ENCODE measurements at regions not wholly inside any gene's neighbourhood (a gene's known extent, or its start where the extent isn't known, plus 50 kb on each side); places are given as distances from the start of the nearest gene placed in this dataset.

GRCh38 chr13:73262862-73263627, 204.2 kb downstream of the KLF5 start:
- DNase-seq (ENCODE audit: low read depth in 2 of 2), result no peak

DNA sequence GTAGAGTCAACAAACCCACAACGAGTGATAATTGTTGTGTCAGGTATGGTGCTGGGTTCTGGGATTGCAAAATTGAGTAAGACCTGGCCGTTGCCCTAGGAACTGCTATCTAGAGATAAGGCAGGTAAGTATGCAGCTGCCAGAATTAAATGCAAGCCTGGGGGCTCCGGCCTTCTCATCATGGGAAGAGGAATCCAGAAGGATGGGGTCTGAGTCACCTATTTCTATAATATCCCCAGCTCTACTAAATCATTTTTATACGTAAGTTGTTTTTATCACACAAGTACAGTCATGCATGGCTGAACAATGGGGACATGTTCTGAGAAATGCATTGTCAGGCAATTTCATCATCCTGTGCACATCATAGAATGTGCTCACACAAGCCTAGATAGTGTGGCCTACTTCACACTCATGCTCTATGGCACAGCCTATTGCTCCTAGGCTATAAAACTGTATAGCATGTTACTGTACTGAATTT, 203.0 kb downstream of the KLF5 start:
- DNase-seq (ENCODE audit: low read depth in 2 of 2), result no peak

DNA sequence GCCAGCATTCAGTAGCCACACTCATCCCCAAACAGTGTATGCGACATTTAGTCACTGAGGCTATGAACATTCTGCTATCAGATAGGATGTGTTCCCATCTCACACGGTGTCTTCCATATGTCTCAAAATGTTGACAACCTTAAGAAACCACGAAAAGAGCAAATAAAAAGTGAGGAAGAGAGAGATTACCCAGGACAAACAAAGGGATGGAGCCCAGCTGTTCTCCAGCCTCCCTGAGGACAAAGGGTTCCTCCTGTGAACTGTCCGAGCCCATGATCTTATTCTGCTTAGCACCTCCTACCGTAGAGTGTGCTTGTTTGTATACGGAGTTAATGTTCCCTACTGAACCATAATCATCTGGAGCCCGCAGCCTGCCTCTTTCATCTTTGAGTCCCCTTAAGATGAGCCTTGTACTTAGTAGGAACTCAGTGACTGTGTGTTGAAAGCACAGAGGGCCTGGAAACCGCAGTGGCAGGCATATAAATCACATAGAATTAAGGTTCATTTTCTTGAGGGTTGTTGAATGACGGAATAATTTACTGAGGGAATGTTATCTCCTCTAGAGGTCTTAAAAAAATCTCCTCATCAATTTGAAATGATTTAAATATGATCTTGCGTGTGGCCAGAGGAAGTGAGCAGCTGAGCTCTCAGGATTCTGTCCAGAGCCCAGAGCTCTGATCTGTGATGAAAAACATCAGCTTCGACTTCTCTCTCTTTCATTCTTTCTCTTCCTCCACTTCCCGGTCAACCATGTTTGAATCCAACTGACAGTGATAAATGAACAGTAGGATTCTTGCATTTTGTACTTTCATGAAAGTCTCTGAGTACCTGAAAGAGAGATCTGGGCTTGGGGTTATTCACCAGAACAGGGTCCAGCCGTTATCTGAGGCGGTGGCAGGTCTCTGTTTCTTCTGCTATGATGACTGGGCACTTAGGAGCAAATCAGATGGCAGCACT, 200.5 kb downstream of the KLF5 start:
- DNase-seq (ENCODE audit: low read depth in 2 of 2), result no peak

GRCh38 chr13:73258406-73258805, 199.6 kb downstream of the KLF5 start:
- DNase-seq (ENCODE audit: low read depth in 2 of 2), result no peak

DNA sequence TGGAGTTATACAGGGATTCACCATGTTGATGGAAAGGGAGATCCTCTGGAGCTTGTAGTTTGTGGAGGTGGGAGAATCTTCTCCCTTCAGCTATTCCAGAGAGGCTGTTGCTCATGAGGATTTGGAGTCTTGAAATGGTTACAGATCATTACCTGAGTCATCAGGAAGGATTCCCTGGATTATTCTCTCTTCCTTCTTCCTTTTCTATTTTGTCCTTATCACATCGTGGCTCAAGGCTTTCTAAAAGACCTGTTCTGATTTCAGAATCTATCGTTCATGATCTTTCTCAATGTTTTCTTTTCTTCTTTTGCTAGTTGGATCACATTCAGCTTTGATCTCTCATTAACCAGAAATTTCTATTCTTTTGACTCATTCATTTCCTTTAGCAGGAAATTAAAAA, 196.0 kb downstream of the KLF5 start:
- no peak for DNase-seq (ENCODE audit: low read depth in 2 of 2)

DNA sequence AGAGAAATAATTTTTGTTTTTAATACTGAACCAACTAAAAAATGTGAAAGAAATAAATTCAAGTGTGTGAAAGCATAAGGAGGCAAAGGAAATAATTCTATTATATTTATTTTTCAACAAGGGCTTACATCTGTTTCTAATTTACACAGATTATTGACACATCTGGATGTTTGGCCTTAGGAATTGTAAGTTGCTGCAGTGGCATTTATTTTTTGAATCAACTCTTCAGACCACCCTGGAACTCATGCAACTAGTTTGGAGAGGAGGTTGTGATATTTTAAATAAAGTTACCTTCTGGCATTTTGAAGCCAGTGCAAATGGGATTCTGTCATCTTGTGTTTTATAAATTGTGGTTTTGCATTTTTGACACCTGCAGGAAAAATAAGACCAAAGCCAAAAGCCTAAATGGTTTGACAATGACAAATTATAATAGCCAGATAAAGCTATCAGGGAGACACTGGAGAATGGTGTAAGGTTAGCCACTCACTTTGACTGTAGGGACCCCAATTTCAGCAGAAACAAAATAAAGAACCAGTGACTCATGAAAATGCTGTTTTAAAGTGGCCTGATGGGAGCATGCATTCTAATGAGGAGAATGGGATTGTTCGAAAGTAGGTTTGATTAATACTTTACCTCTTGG, 192.9 kb downstream of the KLF5 start:
- no peak for DNase-seq (ENCODE audit: low read depth in 2 of 2)

DNA sequence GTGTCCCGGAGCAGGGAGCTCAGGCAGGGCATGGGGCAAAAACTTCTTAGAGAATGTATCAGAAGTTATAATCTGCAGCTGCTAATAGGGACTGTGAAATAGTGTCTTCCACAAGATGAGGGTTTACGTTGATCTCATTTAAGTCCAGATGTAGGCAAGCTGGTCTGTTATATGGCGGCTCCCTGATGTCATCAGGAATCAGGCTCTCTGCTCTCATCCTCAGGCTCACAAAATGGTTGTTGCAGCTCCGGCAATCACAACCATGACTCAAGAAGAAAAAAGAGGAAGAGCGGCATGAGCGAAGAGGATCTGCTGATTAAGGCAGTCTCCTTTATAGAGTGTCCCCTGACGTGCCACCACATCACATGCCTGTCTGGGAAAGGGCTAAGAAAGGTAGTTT, 191.3 kb downstream of the KLF5 start:
- no peak for DNase-seq (ENCODE audit: low read depth in 2 of 2)

- no peak for DNase-seq (ENCODE audit: low read depth in 2 of 2)
Measured at GRCh38 chr13:73248711-73249580, 190.1 kb downstream of the KLF5 start.

- no peak for DNase-seq (ENCODE audit: low read depth in 2 of 2)
Measured at GRCh38 chr13:73248154-73248553, 189.3 kb downstream of the KLF5 start.

DNA sequence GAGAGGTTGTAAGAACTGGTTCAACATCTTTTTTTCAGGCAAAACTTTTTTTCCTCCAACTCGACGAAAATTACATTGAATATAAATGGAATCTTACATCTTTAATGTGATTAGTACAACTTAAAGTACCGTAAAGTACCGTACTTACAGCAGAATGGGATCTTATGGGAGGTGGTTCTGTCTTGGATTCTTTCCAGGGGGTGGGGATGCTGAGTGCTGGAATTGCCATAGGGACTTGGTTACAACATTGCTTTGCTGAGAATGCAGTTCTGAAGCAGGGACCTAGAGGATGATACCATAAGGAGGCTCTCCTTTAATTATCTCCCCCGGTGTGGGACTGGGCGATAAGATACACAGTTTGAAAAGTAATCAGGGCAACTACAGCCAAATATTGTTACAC, 186.4 kb downstream of the KLF5 start:
- DNase-seq (ENCODE audit: low read depth in 2 of 2), result no peak

DNA sequence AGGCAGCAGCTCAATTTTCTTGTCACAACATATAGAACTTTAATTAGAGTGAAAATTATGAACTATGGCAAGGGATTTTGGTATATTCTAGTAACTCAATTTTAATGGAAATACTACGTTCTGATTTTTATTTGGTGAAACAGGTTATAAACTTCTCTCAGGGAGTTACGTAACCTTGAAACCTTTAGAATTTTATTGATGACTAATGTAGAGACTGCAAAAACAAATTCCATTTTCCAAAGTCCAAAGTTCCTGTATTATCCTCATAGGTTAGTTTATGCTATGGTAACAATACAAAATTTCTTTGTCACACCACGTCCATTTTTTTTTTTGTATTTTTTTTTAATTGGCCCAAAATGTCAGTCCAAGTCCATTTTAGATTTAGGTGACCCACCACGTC, 185.7 kb downstream of the KLF5 start:
- no peak for DNase-seq (ENCODE audit: low read depth in 2 of 2)

DNA sequence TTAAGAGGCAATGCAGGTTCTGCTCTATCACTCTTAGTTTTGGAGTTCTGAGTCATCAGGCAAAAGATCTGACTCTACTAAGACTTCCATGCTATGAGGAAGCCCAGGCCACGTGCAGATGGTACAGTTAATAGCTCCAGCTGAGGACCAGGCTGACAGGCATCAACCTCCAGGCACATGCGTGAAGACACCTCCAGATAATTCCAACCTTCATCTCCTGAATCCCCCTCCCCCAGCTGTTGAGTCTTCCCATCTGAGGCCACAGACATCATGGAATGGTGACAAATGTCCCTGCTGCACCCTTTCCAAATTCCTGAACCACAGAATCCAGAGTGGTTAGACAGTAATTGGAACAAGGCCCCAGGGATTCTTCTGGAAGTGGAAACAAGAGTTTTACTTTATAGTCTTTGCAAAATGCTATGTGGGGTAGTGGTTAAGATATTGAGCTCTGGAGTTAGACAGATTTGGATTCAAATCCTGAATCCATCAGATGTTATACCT, 183.8 kb downstream of the KLF5 start:
- DNase-seq (ENCODE audit: low read depth in 2 of 2), result no peak

GRCh38 chr13:73240193-73240592, 181.4 kb downstream of the KLF5 start:
- DNase-seq (ENCODE audit: low read depth in 2 of 2), result no peak

- no peak for DNase-seq (ENCODE audit: low read depth in 2 of 2)
Measured at GRCh38 chr13:73235385-73235784, 176.6 kb downstream of the KLF5 start.

DNA sequence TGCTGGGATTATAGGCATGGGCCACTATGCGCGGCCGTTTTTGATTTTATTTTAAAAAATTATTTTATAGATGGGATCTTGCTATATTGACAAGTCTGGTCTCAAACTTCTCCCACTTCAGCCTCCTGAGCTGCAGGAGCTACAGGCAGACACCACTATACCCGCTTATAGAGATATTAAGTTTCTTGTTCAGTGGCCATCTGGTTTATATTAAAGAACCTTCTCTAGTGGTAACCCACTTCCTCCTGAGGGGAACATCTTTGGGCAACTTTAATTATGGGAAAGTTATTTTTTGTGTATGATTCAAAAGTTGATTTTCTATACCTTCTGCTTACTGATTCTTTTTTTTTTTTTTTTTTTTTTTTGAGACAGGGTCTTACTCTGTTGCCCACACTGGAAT, 172.7 kb downstream of the KLF5 start:
- DNase-seq (ENCODE audit: low read depth in 2 of 2), result no peak

DNA sequence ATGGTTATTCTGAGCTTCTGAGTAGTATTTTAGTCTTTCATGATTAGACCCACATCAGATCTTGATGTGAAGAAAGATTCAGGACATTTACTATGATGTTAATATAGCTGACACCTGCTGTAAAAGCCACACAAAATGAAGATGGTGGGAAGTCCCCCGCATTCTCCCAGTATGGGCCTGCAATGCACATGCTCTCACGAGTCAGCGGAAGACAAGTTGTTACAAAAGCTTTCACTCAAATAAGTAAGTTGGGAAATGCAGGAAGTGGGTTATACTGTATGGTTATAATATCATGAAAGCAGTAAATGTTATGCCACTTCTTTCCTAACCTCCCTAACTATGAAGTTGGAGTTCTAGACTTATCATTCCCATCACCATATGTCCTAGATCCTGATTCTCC, 171.9 kb downstream of the KLF5 start:
- no peak for DNase-seq (ENCODE audit: low read depth in 2 of 2)

GRCh38 chr13:73228546-73228945, 169.7 kb downstream of the KLF5 start:
- DNase-seq (ENCODE audit: low read depth in 2 of 2), result no peak

DNA sequence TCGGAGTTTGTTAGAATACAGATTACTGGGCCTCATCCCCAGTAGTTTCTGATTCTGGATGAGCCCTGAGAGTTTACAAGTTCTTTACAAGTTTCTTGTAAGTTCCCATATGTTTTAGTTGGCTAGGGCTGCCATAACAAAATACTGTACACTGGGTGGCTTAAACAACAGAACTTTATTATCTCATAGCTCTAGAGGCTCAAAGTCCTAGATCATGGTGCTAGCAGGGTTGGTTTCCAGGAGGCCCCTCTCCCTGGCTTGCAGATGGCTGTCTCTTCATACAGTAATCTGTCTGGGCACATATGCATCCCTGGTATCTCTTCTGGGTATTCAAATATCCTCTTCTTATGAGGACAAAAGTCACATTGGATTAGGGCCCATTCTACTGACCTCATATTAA, 167.2 kb downstream of the KLF5 start:
- DNase-seq (ENCODE audit: low read depth in 2 of 2), result no peak

DNA sequence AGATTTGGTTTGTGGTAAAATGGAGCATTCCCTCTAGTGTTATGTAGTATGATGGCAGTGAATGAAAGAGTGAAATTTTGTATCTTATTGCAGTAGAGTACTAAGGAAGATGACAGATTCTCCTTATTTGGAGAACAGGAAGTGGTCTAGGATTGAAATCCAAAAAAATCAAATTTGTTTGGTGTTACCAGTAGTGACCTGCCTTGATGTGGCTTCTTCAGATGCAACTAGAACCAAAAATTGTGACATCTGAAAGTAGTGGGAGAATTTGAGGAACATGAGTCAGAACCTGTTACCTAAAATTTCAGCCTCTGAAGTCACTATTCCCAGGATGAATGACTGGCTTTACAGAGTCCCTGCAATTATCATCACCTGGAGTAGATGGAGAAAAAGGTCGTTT, 165.9 kb downstream of the KLF5 start:
- no peak for DNase-seq (ENCODE audit: low read depth in 2 of 2)

DNA sequence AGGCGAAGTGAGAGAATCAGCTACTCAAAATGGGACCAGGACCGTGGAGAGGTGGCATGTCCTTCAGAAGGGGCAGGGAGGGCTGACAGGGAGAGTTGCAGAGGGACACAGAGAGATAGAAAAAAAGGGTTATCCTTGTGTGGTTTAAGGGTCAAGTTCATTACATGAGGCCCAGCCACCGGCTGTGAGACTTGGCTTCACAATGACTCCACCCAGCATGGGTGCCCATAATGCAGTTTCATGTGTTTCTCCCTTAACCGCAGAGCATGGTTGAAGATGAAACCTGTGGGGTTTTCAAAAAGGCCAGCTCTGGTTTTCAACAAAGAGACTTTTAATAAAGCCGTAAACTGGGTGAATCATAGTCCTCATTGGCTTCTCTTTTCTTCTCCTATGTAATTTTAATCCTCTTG, 164.6 kb downstream of the KLF5 start:
- no peak for DNase-seq (ENCODE audit: low read depth in 2 of 2)

DNA sequence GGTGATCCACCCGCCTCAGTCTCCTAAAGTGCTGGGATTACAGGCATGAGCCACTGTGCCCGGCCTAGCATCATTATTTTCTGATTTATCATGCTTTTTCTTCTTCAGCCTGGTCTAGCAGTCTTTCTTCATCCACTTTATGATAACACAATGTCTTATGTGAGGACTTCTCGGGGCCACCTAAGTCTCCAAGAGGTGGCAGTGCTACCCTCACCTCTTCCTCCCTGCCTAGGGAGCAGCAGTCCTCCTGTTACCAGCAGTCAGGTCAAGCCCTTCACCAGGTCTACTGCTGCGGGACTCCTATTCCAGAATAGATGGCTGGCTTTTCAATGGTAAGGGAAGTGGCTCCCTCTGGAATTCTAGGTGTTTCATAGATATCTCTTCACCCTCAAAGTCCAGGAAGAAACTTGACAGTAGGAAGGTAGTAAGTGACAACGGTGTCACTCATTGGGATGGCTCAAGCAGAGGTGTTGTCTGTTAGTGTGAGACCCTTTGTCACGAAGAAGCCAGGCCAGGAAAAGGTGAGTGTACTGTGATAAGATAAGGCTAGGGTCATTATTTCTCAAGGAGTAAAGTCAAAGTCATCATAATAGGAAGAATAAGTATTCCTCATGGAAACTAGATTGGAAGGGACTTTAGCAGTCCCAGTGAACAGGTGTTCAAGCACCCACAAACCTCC, 164.0 kb downstream of the KLF5 start:
- no peak for DNase-seq (ENCODE audit: low read depth in 2 of 2)

Measured in stimulated activated CD8-positive, alpha-beta memory T cell treated with anti-CD3 and anti-CD28 coated beads, Interleukin-7, amount 100 ng/mL, for 1 hour (primary cell).